ENCODE measurements at regions not wholly inside any gene's neighbourhood (a gene's known extent, or its start where the extent isn't known, plus 50 kb on each side); places are given as distances from the start of the nearest gene placed in this dataset.
"Not testable (repeated sequence)": the region's sequence is repeated elsewhere in the genome, so short reads cannot be mapped to it uniquely, and the experiment has no call there.

DNA sequence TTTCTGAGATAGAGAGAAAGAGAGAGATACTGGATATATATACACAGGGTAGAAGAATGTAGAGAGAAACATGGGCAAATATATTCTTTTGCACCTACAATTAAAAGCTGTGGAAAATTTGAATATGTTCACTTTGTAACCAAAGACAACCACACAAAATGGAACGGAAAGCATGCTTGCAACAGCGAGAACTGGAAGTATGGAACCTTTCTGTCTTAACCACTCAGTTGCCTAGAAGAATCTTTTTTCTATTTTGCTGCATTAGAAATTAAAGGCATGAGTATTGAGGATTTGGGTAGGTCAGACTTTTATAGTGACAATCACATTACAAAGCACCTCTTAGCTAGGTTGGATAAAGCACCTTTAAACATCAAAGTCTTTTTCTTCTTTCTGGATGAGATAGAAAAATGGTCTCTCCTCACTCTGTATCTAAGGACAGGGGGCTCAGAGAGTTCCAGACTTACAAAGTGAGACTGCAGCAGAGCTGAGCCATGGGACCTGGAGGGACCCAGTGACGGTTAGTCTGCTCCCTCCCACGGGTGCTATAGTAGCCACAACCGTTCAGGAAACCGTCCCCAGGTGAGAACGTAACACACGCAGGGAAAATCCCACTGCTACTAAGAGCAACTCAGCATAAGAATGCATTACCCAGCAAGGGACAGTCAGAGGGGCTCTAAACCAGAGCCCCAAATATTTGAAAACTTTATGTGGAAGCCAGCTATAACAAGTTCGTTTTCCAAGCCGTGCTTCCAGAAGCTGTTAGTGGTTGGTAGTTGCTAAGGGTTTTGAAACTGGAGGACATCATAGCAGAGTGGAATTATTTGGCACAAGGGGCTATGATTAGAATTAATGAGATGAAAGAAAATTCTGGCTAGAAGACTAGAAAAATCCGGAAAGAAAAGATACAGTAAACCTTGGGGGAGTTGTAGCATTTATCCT lies 97.1 kb downstream of the DAD1 start:
- no peak for DNase-seq

DNA sequence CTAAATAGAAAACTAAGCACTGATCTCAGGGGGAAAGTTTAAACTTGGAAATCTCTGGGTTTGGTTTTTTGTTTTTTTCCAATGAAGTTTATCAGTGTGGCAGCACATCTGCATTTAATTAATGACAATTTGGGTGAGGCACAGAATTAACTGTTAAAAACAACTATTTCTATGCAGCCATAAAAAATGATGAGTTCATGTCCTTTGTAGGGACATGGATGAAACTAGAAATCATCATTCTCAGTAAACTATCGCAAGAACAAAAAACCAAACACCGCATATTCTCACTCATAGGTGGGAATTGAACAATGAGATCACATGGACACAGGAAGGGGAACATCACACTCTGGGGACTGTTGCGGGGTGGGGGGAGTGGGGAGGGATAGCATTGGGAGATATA lies 98.0 kb downstream of the DAD1 start:
- DNase-seq: not testable (repeated sequence)

DNA sequence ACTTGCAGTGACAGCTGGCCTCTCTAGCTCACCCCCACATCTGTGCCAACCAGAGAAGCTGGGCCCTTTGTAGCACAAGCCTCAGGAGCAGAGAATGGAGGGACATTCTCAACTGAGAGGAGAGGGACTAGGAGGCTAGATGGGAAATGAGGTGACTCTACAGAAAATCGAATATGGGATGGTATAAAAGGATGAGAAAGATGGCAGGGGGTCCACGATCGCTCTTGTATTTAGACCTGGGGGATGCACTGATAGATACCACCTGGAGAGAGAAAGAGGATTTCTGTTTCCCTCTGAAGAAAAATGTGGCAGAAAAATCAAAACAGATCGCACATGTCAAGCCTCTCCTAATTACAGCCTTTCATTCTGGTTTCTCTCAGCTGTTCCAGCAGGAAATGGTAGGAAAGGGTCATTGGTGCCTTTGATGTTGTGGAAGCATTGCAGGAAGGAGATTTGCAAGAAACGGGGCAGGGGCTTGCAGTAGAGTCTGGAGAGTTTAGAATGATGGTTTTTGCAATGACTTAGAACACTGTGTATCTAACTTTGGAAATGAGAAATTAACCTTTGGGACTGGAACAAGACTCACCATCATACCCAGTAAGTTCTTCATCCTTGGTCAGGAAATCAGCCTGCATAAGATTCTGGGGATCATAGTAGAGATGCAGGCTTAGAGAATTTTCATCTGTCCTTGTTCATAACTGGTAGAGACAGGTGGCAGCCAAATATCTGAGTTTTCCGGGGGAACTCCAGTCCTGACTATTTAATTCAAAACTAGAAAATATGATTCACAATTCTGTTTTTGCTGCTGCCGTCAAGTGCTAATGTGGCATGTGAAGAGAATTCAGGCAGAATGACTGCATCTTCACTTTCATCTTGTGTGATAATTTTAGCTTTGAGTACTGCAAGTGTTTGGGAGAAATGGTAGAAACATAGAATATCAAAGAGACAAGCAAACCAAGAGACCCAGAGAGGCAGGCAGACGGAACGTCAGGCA lies 98.8 kb downstream of the DAD1 start:
- DNase-seq: no peak

DNA sequence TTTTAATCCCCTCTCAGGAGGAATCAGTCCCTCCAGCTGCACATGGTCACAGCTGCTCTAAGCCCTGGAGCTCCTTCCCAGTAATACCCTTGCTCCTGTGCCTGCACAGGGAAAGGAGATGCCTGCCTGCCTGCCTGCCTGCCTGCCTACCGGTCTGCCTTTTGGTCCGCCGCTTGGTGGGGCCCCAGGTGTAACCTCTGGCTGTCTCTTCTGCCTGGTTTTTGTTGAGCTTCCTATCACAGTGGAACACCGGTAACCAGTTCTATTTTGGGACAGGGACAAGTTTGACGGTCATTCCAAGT lies 99.8 kb downstream of the DAD1 start:
- DNase-seq: no peak

DNA sequence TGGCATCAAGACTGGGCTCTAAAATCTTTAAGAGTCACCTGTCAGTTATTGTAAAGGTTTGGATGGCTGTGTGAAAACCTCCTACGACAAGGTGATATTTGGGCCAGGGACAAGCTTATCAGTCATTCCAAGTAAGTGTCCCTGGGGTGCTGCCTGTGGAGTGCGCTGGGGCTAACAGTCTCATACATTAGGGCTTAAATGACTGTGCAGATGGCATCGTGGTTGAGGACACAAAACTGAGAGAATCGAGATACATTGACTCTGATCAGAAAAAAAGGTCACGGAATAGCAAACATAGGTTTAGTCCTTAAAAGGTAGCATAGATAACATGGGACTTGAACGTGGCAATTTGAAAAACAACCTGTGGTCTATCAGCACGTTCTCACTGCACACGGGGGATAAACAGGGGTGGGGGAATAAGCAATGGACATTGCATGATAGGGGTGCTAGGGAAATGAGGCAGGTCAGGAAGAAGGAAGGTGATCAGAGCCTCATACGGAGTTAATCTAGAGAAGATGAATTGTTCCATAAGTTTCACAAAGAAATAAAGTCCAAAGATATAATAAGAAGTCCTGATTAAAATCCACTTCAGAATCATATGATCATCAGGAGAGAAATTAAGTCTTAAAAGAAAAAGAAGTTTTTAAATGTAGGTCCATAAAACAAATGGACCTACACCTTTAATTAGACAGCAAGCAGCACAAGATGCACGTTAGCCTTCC lies 100.3 kb downstream of the DAD1 start:
- DNase-seq: no peak

DNA sequence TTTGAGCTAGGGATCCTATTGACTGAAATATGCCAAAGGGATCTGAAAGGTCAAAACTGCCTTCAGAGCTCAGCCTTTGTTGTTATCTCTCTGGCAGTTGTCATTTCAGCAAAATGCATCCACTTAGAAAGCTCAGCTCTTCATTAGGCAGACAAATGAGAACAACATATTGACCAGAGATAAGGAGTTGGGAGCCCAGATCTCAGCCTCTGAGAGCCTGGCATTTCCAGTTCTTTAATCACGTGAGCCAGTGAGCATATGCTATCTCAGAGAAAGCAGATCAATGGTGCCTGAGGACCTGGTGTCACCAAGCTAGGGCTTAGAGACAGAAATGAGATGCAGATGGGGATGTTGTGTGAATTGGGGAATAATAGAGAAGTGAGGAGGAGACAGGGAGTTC lies 101.1 kb downstream of the DAD1 start:
- no peak for DNase-seq

DNA sequence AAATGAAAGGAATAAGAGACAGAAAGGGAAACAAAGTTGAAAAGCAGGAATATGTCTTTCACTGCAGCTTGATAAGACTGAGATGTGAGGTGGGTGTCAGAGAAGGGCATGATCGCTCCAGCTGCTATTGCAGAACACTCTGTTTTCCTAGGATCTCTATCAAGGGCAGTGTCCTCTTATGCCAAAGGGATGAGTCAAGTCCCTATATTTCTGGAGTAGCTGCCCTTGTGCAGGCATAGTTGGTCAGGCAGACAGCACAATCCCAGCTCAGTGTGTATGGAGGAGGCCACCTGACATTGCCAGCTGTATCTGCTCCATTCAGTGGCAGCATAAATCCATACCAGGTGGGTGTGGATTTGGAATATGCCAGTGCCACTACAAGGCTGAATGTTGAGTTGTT lies 101.6 kb downstream of the DAD1 start:
- DNase-seq: no peak

DNA sequence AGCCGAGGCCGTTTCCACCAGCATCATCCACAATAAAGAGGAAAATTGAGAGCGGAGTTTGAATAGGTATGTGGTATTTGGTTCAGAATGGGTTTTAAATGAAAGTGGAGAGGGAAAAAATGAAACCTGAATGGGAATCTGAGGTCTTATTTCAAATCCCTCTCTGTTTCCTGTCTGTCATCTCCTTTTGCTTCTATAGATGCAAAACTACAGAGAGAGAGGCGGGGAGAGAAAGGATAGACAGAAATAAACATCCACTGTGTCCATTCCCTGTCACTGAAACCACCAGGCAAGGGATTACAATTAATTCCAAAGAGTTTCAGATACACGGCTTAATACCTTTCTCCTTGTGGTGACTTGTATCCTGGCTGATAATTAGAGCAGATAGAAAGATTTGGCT lies 102.3 kb downstream of the DAD1 start:
- no peak for DNase-seq

DNA sequence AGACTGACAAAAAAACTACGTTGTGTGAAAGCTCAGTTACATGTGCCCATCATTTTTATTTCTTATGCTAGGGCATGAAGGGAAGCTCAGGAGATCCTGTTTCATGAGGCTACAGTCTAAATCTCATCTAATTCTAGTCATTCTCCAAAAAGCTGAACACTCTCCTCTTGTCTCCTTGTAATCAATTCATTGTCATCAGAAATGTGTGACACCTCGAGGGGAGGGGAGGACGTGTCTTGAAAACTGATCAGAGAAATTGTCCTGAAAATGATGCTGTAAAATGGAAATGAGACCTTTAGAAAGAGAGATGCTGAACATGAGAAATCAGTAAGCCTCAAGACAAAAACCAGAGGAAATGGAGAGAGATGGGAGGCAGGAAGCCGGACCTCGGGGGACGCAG lies 103.4 kb downstream of the DAD1 start:
- no peak for DNase-seq

DNA sequence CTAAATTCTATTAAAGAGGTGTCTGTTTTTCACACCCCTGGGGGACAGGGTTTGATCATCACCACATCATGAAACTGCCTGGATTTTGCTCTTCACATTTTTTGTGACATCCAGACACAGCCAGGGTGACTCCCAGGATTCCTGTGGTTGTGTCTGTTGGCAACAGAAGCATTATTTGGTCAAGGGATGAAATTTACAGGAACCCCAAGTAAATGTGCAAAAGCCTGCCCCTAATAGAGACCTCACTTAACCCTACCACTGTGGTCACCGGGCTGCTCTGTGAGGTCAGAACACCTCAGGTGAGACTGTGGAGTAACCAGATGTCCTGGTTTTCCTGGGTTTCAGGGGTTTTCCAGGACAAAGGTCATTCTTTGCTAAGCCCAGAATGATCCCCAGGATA lies 103.8 kb downstream of the DAD1 start:
- DNase-seq: no peak

DNA sequence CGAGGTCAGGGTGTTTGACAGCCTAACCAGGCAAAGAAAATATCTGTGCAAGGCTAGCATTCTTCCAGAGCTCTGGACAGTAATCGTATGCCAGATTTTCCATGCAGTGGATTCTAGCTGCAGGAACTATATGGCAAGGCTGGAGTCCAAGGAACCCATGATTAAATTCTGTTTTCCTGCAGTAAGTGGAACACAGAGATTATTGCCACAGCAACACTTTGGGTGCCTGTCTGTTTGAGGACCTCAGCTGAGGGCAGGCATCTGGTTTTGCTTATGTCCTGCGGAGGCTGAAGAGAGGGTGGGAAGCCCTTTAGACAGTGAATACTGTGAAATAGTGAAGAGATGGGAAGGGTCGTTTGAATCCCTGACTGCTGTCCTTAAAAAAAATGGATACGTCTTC lies 104.4 kb downstream of the DAD1 start:
- DNase-seq: no peak

DNA sequence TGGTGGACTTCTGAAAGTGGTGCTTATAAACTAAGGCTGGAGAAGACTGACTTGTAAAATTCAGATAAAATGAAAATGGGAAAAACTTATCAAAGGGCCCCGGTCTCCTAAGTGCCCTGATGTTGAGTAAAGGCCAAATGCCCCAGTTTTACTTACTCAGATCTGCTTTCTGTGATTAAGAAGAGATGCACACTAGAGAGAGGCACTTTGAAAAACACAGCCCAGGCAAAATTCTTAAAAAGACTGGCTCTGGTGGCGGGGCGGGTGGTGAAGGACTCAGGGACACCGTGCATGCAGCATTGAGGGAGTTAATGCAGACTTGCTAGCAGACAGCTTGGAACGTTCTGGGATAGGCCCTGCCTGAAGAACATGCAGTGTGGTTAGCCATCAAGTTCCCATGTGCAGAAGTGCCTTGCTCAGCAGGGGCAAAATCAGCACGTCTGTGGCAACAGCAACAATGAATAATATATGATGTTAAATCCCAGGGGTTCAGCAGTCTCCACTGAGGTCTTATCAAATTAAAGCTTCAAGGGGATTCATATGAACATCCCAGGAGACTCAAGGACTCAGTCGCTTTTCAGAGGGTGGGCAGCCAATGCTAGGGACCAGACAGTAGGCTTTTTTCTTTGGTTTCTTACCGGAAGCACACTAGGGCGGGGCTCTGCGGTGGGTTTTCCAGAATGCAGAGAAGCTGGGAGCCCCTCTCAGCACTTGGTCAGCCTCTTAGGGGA lies 105.0 kb downstream of the DAD1 start:
- no peak for DNase-seq

DNA sequence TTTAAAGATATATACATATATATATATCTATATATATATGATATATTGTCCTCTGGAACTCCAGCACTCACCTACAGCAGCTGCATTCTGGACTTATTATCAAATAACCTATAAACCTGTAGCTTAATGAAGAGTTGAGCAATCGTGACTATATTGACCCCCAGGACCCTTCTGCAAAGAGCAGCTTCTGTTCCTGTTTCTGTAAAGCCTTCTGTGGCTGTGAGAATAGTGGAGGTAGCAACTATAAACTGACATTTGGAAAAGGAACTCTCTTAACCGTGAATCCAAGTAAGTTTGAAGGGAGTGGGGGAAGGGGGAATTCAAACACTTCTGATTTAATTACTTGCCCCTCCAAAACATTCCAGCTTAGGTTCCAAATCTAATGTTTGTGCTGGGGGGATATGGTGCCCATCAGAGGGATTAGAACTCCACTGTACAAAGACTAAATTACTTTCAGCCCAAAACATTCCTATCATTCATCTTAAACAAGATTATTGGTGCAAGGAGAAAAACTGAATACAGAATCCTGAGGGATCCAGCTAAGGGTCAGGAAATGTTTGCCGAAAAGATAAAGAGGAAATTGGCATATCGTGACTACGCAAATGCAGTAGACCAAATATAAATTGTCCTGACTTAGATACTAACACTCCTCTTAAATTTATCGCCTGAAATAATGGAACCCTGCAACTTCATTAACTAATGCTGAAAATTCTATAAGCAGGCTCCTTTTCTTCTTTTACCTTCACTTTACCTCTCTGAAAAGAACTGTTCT lies 106.1 kb downstream of the DAD1 start:
- DNase-seq: no peak

DNA sequence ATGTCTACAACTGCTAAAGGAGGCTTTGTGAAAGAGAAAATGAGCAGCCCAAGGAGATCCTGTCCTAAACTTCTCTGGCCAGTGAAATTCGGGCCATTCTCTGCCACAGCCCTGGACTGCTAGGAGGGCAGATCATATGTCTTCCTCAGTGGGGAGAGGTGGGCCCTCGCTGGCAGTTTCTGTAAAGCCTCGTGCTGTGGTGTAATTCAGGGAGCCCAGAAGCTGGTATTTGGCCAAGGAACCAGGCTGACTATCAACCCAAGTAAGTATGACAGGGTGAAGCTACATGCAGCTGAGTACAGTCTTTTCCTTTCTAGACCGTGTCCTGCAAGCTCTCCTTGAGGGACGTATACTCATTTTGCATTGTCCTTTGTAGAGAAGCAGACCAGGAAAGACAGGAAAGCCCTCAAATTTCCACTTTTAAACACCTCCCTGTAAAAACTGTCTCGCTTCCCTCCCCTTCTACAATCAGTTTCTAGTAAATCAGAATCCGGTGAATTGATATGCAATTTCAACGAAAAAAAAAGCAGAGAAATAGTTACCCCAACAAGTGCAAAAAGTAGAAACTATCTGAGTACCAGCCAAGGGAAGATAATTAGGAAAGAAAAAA lies 106.8 kb downstream of the DAD1 start:
- DNase-seq: no peak

DNA sequence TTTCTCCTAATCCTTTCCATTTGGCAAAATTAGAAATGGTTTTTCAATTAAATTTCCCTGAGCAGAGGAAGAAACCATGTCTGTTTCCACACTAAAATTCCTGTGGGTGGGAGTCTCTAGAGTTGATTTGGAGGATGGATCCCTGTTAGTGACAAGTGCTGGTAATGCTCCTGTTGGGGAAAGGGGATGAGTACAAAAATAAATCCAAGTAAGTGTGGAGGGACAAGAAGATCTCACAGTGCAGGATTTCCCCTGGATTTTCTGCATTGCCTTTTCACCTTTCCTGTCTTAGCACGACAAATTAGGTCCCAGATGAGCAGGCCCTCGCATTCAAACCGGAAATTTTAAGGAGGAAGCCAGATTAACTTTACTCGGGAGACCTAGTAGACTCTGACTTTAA lies 107.5 kb downstream of the DAD1 start:
- DNase-seq: no peak

DNA sequence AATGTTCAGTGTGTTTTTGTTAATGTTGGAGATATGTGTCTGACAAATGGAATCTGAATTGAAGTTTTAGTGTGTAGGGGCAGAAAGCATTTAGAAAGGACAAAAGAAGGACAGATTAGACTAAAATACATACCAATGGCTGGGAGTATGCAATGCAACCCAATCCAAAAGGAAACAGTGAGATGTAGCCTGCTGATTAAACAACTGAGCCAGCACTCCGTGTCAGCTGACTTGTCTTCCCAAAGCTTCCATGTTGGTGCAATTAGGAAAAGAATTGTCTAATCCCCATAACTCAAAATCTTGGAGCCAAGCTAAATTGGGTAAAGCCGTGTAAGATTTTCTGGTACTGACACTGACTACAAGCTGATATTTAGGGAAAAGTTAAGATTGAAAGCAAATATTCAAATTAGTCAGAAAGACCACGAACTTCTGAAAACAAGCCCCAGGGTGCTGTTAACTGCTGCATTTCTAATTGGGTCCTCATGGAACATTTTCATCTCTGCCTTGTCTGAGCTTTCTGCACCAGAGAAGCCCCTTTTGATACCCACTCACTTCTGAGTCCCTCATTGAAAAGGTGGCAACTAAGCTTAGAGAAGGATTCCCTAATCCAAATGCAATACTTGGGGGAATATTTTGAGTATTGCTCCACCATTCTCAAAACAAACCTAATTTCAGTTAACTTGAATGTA lies 109.1 kb downstream of the DAD1 start:
- no peak for DNase-seq

DNA sequence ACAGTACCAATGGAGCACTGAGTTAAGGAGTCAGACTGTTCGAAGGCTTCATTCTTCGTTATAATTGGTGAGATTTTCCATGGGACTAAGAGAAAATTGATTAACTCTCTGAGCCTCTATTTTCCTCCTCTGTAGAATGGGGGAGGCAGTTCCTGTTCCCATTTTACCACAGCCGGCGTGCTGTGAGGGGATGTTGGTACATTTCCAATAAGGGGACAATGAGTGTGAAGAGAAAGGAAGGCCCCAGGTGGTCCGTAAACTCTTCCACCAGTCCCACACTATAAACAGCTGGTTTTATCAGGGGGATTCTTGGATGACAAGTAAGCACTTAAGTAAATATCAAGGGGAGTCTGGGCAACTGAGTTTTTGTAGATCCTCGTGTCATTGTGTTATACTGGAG lies 109.9 kb downstream of the DAD1 start:
- DNase-seq: no peak

DNA sequence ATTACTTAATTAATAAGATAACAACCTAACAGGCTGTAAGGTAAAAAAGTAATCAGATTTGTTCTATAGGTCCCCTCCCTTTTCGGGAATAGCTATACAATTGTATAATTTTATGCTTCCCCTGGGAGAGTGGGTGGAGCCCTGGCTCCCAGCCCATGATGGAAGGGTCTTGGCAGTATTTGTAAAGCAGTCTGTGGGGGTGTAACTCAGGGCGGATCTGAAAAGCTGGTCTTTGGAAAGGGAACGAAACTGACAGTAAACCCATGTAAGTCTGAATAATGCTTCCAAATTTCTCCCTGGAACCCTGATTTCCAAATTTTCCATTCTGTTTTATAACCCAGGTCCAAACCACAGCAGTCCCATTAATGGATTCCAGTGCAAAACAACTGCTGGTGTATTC lies 110.4 kb downstream of the DAD1 start:
- no peak for DNase-seq

DNA sequence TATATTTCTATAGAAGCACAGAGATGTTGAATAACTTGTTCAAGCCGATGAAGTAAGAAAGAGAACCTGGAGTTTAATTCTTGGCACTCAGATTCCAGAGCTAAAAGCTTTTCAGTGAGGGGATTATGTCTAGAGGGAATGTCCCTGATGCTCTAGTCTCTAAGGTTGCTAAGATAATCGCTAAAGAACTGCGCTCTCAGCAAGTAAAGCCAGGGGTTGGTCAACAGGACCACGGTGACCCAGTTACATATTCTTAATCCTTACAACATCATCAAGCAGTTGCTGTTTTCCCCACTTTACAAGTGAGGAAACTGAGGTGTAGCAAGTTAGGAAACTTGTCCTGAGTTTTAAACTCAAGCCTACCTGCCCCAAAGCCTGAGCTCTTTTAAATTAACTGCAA lies 110.8 kb downstream of the DAD1 start:
- DNase-seq: no peak

DNA sequence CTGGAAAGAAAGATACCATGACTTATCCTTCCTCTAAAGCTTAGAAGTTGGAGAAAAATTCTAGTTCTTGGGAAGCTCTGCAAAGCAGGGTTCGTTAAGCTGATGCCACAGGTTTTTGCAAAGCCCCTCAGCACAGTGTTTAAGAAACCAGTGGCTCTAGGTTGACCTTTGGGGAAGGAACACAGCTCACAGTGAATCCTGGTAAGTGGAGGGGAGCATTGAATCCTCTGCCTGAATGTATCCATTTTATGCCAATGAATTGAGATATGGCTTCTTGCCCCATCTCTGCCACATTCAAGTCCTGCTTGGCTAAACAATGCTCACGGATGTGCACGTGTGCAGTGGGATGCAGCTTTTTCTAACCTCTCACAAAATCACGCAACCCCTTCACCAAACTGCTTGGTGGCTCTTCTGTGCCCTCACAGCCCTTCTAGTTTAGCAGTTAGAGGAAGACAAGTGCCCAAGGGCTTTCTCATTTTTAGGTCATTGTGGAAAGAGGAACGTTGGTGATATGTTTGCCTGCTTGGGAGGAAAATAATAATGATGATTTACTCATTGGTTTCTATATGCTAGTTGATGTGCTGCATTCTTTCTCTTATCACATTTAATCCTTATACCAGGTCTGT lies 111.3 kb downstream of the DAD1 start:
- no peak for DNase-seq
